ENCODE measurements at regions not wholly inside any gene's neighbourhood (a gene's known extent, or its start where the extent isn't known, plus 50 kb on each side); places are given as distances from the start of the nearest gene placed in this dataset.
A peak's percentile ranks its signal among the peaks of the same experiment; 100 is the strongest.

DNA sequence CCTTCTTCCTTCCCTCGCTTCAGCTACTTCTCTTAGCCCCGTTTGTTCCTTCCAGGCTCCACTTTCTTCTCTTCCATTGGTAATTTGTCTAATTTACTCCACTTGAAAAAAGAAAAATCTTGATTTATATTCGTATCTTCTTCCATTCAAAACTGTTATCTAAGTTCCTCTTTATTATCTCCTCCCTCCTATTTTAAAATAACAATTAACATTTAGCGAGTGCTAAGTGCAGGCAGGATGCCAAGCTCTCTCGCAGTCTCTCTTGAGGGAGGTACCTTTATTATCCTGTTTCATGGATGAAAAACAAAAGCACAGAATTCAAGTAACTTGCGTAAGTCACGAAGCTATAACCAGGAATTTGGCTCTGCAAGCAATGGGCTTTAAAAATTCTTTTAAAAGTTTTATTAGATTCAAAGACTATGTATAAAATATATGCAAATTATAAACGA lies 418.9 kb upstream of the NAALADL2 start:
- Histone ChIP-seq H2AFZ (ENCODE audit: insufficient read depth, low read depth, low read length, poor library complexity, severe bottlenecking) (no peak overlapping the region), H3K79me2 (ENCODE audit: insufficient read depth, low read length) (no peaks in the 10 kb centered on the region), H3K4me1 (ENCODE audit: control insufficient read depth in 1 of 2, insufficient read depth in 2 of 2, low read length in 2 of 2) (peaks cover 35 to 40% of the 10 kb centered on the region in 2 donors), H3K9me3 (replicated peaks in 1 of 2; ENCODE audit: control insufficient read depth in 1 of 2, insufficient read depth in 1 of 2, low read length in 2 of 2) (no peaks in the 10 kb centered on the region), H3K27me3 (ENCODE audit: control insufficient read depth in 2 of 2, insufficient read depth in 2 of 2, low read length in 2 of 2) (peaks cover 15% of the 10 kb centered on the region in 2 donors), H3K36me3 (replicated peaks in 1 of 2; ENCODE audit: control insufficient read depth in 1 of 2, insufficient read depth in 2 of 2, low read length in 2 of 2) (no peaks in the 10 kb centered on the region), H3K27ac (ENCODE audit: low read depth in 1 of 2, low read length in 2 of 2) (no peak overlapping the region), H3K4me3 (replicated peaks in 1 of 3; ENCODE audit: low read depth in 2 of 3, low read length in 3 of 3) (peak overlapping the region; percentile 52 to 79 (median 78)), H4K20me1 (ENCODE audit: insufficient read depth, low read length) (no peaks in the 10 kb centered on the region), H3K9ac (ENCODE audit: insufficient read depth, low read length, poor library complexity, severe bottlenecking) (peak overlapping the region; percentile 2), H3K4me2 (replicated peaks; ENCODE audit: extremely low read depth, low read length, poor library complexity, severe bottlenecking) (peak overlapping the region; percentile 79)
- Mint-ChIP-seq H3K4me3 (peak overlapping the region; percentile 83 to 92), H3K4me1 (peaks cover 33% of the 10 kb centered on the region), H3K9me3 (peaks cover 0 to 8% (median 0%) of the 10 kb centered on the region in 7 donors), H3K27me3 (ENCODE audit: low read depth in 3 of 3) (peaks cover 11 to 18% (median 14%) of the 10 kb centered on the region in 3 donors), H3K27ac (peak overlapping the region; percentile 63 to 84 (median 81)), H3K36me3 (peaks cover 0 to 5% of the 10 kb centered on the region in 2 donors)
- peak in 1 of 3 donors; percentile 11 for DNase-seq
- TF ChIP-seq, protein P1, sequence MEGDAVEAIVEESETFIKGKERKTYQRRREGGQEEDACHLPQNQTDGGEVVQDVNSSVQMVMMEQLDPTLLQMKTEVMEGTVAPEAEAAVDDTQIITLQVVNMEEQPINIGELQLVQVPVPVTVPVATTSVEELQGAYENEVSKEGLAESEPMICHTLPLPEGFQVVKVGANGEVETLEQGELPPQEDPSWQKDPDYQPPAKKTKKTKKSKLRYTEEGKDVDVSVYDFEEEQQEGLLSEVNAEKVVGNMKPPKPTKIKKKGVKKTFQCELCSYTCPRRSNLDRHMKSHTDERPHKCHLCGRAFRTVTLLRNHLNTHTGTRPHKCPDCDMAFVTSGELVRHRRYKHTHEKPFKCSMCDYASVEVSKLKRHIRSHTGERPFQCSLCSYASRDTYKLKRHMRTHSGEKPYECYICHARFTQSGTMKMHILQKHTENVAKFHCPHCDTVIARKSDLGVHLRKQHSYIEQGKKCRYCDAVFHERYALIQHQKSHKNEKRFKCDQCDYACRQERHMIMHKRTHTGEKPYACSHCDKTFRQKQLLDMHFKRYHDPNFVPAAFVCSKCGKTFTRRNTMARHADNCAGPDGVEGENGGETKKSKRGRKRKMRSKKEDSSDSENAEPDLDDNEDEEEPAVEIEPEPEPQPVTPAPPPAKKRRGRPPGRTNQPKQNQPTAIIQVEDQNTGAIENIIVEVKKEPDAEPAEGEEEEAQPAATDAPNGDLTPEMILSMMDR (IDR thresholded peaks at IDR 0.05) = no peak
- 0% methylated on average over 5 of the region's 8 CpGs for WGBS (ENCODE audit: insufficient coverage)
- intact Hi-C loops (cut with micrococcal nuclease) = loop anchor here in 1 of 2 donors (10.0 kb wide), 1 partner anchor 105 kb away; no protein-coding TSS in a partner anchor

DNA sequence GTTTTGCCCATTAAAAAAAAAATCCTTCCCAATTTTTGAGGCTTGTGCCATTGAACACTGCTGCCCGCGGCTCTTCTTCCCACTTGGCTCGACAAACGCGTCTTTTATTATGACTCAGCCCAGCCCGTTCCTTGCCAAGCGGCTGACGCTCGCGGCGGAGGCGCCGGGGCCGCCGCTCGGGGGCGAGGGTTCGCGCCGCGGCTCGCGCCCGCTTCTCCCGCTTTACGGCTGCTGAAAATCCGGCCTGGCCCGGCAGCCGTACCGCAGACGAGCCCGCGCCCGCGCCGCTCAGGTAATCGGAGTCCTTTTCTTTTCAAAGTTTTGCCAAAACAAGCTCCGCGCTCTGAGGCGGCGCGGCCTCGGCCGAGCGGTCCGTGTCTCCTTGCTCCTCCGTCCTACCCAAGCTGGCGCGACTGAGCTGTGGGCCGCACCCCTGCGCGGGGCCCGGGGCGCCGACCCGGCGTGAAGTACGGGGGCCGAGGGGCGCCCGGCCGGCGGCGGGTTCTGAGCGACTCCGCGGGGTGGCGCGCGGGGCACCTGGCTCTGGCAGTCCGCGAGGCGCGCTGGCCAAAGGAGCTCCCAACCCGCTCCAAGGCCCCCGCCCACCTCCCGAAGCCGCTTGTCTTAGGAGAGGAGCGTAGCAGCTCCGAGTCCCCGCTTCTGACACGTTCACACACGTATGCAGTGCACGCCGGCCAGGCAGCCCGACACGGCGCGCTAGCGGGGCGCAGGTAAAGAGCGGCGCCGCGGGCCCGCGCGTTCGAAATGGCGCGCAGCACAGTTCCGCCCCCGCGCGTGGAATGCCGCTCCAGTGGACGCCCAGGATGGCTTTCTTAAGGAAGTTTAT lies 418.2 kb upstream of the NAALADL2 start:
- under 1% methylated on average over 104 of the region's 107 CpGs for WGBS (ENCODE audit: insufficient coverage)
- Histone ChIP-seq H3K4me2 (replicated peaks; ENCODE audit: extremely low read depth, low read length, poor library complexity, severe bottlenecking) (peak overlapping the region; percentile 79), H3K79me2 (ENCODE audit: insufficient read depth, low read length) (no peaks in the 10 kb centered on the region), H3K27me3 (ENCODE audit: control insufficient read depth in 2 of 2, insufficient read depth in 2 of 2, low read length in 2 of 2) (peaks cover 15% of the 10 kb centered on the region in 2 donors), H2AFZ (ENCODE audit: insufficient read depth, low read depth, low read length, poor library complexity, severe bottlenecking) (peak overlapping the region; percentile 95), H4K20me1 (ENCODE audit: insufficient read depth, low read length) (no peaks in the 10 kb centered on the region), H3K9me3 (replicated peaks in 1 of 2; ENCODE audit: control insufficient read depth in 1 of 2, insufficient read depth in 1 of 2, low read length in 2 of 2) (no peaks in the 10 kb centered on the region), H3K36me3 (replicated peaks in 1 of 2; ENCODE audit: control insufficient read depth in 1 of 2, insufficient read depth in 2 of 2, low read length in 2 of 2) (no peaks in the 10 kb centered on the region), H3K9ac (ENCODE audit: insufficient read depth, low read length, poor library complexity, severe bottlenecking) (peak overlapping the region; percentile 71), H3K4me1 (ENCODE audit: control insufficient read depth in 1 of 2, insufficient read depth in 2 of 2, low read length in 2 of 2) (peaks cover 35 to 40% of the 10 kb centered on the region in 2 donors), H3K27ac (ENCODE audit: low read depth in 1 of 2, low read length in 2 of 2) (no peak overlapping the region), H3K4me3 (replicated peaks in 1 of 3; ENCODE audit: low read depth in 2 of 3, low read length in 3 of 3) (peak overlapping the region; percentile 52 to 79 (median 78))
- H3K27me3 Mint-ChIP-seq (ENCODE audit: low read depth in 3 of 3) = peaks cover 11 to 18% (median 14%) of the 10 kb centered on the region in 3 donors
- peak overlapping the region in 4 of 7 donors; percentile 30 to 82 (median 62) for H3K27ac Mint-ChIP-seq
- H3K9me3 Mint-ChIP-seq = peaks cover 0 to 8% (median 0%) of the 10 kb centered on the region in 7 donors
- peaks cover 0 to 5% of the 10 kb centered on the region in 2 donors for H3K36me3 Mint-ChIP-seq
- intact Hi-C loops (cut with micrococcal nuclease) = loop anchor here in 1 of 2 donors (10.0 kb wide), 1 partner anchor 106 kb away; no protein-coding TSS in a partner anchor
- peak; percentile 37 to 64 (median 55) for DNase-seq
- TF ChIP-seq, protein P1 (IDR thresholded peaks at IDR 0.05) = no peak
- H3K4me3 Mint-ChIP-seq = peak overlapping the region; percentile 83 to 92
- H3K4me1 Mint-ChIP-seq = peaks cover 33% of the 10 kb centered on the region
